HG02610 (cell line): ENCODE measurements at regions not wholly inside any gene's neighbourhood (a gene's known extent, or its start where the extent isn't known, plus 50 kb on each side); places are given as distances from the start of the nearest gene placed in this dataset.

ENCODE experiments used
- ATAC-seq: cut with Tn5 transposase; IDR thresholded peaks from one replicate; pipeline ENCODE4 v1.9.1; 2021; ENCODE audit warnings: mild to moderate bottlenecking, moderate library complexity; ENCODE audit not compliant: unreplicated experiment

- no peak for ATAC-seq
Observed at GRCh38 chr6:23957017-23957416, 169.0 kb upstream of the NRSN1 start.

GRCh38 chr6:23964865-23965264 lies 161.2 kb upstream of the NRSN1 start:
- no peak for ATAC-seq

DNA sequence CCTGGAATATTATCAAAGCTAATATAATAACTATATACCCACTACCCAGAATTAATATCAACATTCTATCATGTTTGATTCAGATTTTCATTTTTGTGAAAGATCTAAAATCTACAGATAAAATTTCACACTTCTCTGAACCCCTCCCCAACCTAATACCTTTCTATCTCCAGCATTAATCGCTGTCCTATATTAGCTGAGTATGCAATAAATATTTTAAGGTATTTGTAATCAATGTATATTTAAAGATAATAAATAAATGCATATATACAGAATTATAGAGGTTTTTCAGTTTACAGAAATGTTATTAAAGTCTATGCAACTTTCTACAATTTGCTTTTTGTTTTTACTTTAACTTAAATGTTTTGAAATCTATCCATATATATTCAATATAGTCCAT lies 156.7 kb upstream of the NRSN1 start:
- ATAC-seq = no peak

- no peak for ATAC-seq
Observed at GRCh38 chr6:23977706-23978105, 148.3 kb upstream of the NRSN1 start.

GRCh38 chr6:23980965-23981364 lies 145.1 kb upstream of the NRSN1 start:
- ATAC-seq = no peak

GRCh38 chr6:23981923-23982322 lies 144.1 kb upstream of the NRSN1 start:
- no peak for ATAC-seq

DNA sequence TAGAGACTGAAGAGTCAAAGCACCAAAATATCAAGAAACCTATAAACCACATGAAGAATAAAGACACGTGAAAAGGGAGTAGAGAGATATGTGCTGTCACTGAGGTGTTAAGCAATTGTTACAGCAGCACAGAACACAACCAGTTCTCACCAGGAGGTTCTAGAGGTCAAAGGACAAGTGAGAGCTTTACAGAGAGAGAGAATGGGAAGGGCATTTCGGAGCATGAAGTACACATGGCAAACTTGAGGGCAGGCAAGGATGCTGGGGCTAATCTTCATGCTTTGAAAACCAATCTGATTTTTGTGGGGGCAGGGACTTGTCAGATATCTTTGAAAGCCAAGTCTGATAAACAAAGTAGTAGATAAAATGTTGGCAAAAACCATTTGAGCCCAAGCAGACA lies 142.3 kb upstream of the NRSN1 start:
- ATAC-seq = no peak

- ATAC-seq = no peak
Observed at GRCh38 chr6:23985015-23985414, 141.0 kb upstream of the NRSN1 start.

GRCh38 chr6:23989885-23990533 lies 136.0 kb upstream of the NRSN1 start:
- no peak for ATAC-seq

GRCh38 chr6:23994013-23994412 lies 132.0 kb upstream of the NRSN1 start:
- ATAC-seq = no peak

- ATAC-seq = no peak
Observed at GRCh38 chr6:24004062-24004461, 122.0 kb upstream of the NRSN1 start.

DNA sequence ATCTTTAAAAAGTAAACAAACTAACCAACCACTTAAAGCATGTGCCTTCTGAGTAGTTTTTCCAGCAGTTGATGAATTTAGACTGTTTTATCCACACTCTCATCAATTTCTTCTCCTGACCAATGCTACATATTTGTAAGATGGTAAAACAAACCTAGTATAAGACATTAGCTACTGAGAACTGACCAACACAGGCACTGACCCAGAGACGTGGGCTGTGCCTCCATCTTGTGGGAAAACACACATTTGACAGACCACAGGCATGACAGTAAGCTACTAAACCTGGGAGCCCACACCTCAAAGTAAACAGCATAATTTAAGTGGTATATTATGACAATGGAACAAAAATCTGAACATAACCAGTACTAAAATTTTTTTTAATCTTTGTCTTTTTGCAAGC lies 121.4 kb upstream of the NRSN1 start:
- ATAC-seq = no peak

DNA sequence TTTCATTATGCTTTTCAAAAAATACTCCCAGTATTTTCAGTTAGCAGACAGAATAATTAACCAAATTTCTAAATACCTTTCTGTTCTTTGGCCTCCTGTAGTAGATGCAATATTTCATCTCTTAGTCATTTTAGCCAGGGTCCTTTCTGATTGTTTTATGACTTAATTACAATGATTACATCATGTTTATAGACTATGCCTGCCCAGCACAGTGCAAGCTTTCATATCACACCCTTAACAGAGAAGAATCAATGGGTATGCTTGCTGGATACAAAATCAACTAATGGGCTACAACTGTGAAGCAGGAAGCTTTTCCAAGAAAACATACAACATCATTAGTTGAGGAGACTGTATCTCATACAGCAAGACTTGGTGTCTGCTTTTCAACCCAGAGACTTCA lies 119.8 kb upstream of the NRSN1 start:
- ATAC-seq = no peak

DNA sequence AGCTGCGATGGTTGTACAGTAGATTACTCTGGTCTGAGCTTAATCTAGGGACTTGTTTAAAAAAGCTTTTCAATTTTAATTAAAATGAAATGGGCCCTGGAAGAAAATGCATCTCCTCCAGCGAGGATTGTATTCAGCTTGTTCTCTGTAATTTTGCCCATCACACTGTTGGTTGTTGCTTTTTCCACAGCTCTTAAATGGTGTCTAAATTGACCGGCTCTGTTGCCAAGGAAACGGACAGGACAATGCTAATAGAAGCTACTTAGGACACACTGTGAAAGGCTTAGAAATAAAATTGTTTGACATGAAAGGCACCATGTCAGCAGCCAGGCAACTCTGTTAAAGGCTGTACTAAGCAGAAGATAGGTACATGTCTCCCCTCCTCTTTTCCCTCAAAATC lies 116.7 kb upstream of the NRSN1 start:
- no peak for ATAC-seq

GRCh38 chr6:24010133-24010532 lies 115.9 kb upstream of the NRSN1 start:
- no peak for ATAC-seq

- no peak for ATAC-seq
Observed at GRCh38 chr6:24016286-24016685, 109.7 kb upstream of the NRSN1 start.

DNA sequence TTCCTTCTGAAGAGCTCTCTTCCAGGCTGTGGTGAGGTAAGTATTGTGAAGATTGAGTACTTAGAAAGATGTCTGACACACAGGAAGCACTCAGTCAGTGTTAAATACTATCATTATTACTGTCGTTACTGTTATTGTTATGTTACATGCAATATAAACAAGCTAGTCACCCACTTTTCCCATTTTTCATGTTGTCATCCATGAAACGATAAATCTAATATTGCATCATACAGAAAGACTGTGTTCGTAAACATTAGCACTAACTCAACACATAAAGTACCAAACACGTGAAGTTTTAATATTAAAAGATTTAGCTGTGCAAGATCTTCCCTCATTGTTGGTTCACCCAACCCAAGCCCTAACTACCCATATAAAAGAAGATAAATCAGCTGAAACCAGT lies 109.2 kb upstream of the NRSN1 start:
- ATAC-seq = no peak

- no peak for ATAC-seq
Observed at GRCh38 chr6:24019393-24019792, 106.6 kb upstream of the NRSN1 start.

GRCh38 chr6:24019830-24020229 lies 106.2 kb upstream of the NRSN1 start:
- ATAC-seq = no peak

GRCh38 chr6:24026050-24026449 lies 100.0 kb upstream of the NRSN1 start:
- no peak for ATAC-seq

DNA sequence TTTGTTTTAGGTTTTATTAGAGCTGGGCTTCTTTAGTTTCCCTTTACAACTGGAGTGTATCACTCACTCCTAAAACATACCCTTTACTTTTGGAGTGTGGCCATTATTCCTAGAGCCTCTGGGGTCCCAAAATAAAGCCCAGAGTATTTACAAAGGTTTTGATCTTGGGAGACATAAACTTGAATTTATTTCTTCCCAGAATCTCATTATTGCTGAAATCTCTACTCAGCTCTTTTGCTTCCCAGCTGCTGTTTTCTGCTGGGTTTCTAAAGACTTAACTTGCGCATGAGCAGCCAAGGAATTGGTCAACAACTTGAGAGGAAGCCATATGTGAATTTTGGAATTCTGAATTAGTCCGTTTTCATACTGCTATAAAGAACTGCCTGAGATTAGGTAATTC lies 94.5 kb upstream of the NRSN1 start:
- no peak for ATAC-seq

DNA sequence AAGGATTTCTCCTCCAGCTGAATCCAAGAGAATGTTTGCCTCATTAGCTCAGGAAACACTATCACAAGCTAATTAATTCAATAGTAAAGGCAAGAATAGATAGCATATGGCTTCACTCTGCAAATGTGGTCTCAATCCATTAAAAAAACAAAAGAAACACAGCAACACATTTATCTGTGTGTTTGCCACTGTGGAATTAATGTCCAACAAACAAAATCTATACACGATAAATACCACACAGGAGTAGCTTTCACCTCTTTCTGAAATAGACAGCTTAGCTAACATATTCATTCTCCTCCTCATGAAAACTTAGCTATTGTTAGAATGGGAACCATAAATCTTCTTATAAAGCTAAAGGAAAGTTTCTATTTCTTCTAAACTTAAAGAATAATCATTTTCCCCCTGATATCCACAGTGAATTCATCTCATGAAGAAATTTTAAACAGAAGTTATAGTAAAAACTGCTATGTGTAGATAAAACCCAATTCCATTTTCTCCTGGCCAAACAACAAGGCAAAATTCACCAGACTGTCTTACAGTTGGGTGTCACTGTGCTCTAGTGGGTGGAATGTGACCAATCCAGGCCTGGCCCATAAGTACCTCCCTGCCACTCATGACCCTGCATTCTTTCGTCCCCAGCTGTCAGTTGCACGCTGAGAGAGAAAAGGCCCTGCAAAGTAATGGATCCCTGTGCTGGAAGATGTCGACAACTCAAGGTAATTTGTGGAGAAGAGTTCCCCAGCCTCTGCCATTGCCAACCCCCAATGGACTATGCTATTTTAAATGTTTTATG lies 92.9 kb upstream of the NRSN1 start:
- no peak for ATAC-seq

DNA sequence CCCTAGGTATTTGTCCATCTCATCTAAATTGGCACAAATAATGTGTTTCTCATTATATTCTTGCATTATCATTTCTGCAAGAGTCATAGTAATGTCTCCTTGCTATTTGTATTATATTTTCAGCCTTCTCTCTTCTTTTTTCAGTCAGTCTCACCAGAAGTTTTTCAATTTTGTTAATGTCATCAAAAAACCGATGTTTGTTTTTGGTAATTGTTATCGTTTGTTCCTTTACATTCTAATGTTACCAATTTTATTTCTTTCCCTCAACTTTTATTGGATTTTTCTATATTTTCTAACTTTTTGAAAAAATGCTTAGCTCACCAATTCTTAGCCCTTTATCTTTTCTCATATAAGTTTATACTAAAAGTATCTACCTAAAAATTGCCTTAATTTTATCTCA lies 82.2 kb upstream of the NRSN1 start:
- ATAC-seq = no peak
